Peyer's patch (tissue), 4 donors: ENCODE measurements at regions not wholly inside any gene's neighbourhood (a gene's known extent, or its start where the extent isn't known, plus 50 kb on each side); places are given as distances from the start of the nearest gene placed in this dataset.

Experiments used
- POLR2A ChIP-seq, 2 donors: fragments of 450-650 bp; IDR thresholded peaks; one replicate each; pipeline ENCODE4 v1.5.1; 2017; ENCODE audit warnings: antibody characterized with exemption in 2 of 2, mild to moderate bottlenecking in 2 of 2, moderate library complexity in 2 of 2
- TF ChIP-seq, protein P1 (sequence below), 6 experiments: fragments of 450-650 bp in 4 of 6; fragments of 200-600 bp in 2 of 6; sonication (generic) in 1 of 6; IDR thresholded peaks; one replicate each; pipeline ENCODE4 v1.5.1; 2017 to 2019; ENCODE audit warnings: antibody characterized with exemption in 6 of 6, mild to moderate bottlenecking in 3 of 6, moderate library complexity in 1 of 6

DNA sequence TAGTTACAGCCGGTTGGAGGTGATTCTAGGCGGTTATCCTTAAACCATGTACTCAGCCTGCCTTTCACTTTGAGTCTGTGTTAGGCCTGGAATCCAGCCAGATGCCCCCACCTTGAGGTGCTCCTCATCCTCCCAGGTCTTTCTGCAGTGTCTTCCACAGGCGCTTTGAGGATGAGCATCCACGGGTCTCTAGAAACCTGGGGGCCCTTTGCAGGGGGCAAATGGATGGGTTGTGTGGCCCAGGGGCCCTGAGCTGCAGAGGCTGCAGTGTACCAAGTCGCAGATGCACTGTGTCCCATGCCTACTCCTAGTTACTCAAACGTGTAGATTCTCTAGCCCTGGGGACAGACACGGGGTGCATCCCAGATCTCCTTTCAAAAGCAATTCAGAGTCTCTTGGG, 242.1 kb upstream of the IRX1 start:
- TF ChIP-seq, protein P1, sequence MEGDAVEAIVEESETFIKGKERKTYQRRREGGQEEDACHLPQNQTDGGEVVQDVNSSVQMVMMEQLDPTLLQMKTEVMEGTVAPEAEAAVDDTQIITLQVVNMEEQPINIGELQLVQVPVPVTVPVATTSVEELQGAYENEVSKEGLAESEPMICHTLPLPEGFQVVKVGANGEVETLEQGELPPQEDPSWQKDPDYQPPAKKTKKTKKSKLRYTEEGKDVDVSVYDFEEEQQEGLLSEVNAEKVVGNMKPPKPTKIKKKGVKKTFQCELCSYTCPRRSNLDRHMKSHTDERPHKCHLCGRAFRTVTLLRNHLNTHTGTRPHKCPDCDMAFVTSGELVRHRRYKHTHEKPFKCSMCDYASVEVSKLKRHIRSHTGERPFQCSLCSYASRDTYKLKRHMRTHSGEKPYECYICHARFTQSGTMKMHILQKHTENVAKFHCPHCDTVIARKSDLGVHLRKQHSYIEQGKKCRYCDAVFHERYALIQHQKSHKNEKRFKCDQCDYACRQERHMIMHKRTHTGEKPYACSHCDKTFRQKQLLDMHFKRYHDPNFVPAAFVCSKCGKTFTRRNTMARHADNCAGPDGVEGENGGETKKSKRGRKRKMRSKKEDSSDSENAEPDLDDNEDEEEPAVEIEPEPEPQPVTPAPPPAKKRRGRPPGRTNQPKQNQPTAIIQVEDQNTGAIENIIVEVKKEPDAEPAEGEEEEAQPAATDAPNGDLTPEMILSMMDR (IDR thresholded peaks at IDR 0.05), result no peak
- no peak for TF ChIP-seq POLR2A (IDR thresholded peaks at IDR 0.05)
